OCI-M1 (cell line): ENCODE measurements at regions not wholly inside any gene's neighbourhood (a gene's known extent, or its start where the extent isn't known, plus 50 kb on each side); places are given as distances from the start of the nearest gene placed in this dataset.

Experiments
- DNase-seq: peaks from one replicate; lab custom pipeline; 2025; lab: John Stamatoyannopoulos, UW

- no peak for DNase-seq
Observed at GRCh38 chr3:109210501-109210900, 74.0 kb downstream of the C3orf85 start.

GRCh38 chr3:109211941-109212340 is 75.4 kb downstream of the C3orf85 start:
- DNase-seq: no peak

GRCh38 chr3:109213321-109213720 is 76.8 kb downstream of the C3orf85 start:
- no peak for DNase-seq

- peak; percentile 27 for DNase-seq
Observed at GRCh38 chr3:109224333-109224732, 87.8 kb downstream of the C3orf85 start.

- DNase-seq: no peak
Observed at GRCh38 chr3:109225516-109225915, 89.0 kb downstream of the C3orf85 start.

GRCh38 chr3:109228391-109229080 is 87.8 kb downstream of the DPPA2 start:
- DNase-seq: no peak

GRCh38 chr3:109229174-109229847 is 87.0 kb downstream of the DPPA2 start:
- no peak for DNase-seq

- no peak for DNase-seq
Observed at GRCh38 chr3:109234300-109234699, 82.0 kb downstream of the DPPA2 start.

- no peak for DNase-seq
Observed at GRCh38 chr3:109241459-109242186, 74.7 kb downstream of the DPPA2 start.

GRCh38 chr3:109242187-109242523 is 74.2 kb downstream of the DPPA2 start:
- no peak for DNase-seq
